ENCODE measurements at regions not wholly inside any gene's neighbourhood (a gene's known extent, or its start where the extent isn't known, plus 50 kb on each side); places are given as distances from the start of the nearest gene placed in this dataset.
A peak's percentile ranks its signal among the peaks of the same experiment; 100 is the strongest.
"Not testable (repeated sequence)": the region's sequence is repeated elsewhere in the genome, so short reads cannot be mapped to it uniquely, and the experiment has no call there.

DNA sequence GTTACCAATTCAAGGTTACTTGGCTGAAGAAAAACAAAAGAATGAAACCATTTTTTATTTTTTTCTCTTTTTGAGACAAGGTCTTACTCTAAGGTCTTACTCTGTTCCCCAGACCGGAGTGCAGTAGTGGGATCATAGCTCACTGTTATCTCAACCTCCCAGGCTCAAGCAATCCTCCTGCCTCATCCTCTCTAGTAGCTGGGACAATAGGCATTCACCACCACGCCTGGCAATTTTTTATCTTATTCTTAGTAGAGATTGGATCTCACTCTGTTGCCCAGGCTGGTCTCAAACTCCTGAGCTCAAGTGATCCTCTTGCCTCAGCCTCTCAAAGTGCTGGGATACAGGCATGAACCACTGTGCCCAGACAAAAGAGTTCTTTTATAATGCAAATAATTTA is 3732.0 kb upstream of the OR11H1 start:
- DNase-seq (ENCODE audit: low spot score), result not testable (repeated sequence)

DNA sequence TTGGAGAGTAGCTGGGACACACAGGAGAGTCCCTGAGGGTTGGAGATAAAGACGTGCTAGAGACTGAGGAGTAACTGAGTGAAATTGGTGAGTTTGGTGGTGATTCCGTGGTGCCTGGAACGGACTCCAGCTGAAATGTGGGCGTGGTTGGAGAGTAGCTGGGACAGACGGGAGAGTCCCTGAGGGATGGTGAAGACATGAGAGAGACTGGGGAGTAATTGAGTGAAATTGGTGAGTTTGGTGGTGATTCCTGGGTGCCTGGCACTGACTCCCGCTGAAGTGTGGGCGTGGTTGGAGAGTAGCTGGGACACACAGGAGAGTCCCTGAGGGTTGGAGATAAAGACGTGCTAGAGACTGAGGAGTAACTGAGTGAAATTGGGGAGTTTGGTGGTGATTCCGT is 3712.5 kb upstream of the OR11H1 start:
- DNase-seq (ENCODE audit: low spot score), result not testable (repeated sequence)

DNA sequence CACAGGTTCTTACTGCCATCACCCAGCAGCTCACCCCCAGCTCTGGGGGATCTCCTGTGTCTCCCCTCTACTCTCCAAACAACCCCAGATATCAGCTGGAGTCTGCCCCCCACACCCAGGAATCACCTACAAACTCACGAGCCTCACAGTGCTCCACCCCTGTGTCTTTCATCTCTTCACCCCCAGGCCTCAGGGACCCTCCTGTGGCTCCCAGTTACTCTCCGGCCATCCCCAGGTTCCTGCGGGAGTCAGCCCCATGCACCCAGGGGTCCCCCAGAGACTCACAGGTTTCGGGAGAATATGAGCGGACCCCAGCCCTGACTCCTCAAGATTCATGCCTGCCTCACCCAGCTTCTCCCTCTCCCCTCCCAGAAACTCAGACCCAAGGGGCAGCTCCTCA is 3709.1 kb upstream of the OR11H1 start:
- not testable (repeated sequence) for DNase-seq (ENCODE audit: low spot score)

DNA sequence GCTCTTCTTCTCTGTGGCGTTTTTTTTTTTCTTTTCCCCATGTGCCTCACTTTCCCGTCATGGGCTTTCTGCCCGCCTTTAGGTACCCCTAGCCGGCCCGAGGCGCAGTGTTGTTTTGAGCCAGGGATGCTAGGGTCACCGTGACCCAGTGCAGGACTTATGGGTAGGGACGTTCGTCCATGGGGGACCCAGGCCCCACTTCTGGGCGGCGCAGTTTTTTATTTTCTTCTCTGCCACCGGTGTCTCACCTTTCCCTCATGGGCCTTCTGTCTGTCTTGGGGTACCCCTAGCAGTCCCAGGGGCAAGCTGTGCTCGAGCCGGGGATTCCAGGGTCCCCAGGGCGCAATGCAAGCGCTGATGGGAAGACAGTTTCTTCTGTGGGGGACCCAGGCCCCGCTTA is 3705.7 kb upstream of the OR11H1 start:
- DNase-seq (ENCODE audit: low spot score), result not testable (repeated sequence)

DNA sequence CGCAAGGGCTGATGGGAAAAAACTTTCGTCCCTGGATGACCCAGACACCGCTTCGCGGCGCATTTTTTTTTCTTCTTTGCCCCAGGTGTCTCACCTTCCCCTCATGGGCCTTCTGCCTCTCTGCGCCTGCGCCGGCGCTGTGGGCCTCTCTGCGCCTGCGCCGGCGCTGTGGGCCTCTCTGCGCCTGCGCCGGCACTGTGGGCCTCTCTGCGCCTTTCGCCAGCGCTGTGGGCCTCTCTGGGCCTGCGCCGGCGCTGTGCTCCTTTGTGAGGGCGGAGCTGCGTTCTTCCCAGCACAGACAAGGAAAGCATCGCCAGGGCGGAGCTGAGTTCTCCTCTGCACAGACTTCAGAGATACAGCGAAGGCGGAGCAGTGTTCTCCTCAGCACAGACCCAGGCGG is 3703.0 kb upstream of the OR11H1 start:
- not testable (repeated sequence) for DNase-seq (ENCODE audit: low spot score)

DNA sequence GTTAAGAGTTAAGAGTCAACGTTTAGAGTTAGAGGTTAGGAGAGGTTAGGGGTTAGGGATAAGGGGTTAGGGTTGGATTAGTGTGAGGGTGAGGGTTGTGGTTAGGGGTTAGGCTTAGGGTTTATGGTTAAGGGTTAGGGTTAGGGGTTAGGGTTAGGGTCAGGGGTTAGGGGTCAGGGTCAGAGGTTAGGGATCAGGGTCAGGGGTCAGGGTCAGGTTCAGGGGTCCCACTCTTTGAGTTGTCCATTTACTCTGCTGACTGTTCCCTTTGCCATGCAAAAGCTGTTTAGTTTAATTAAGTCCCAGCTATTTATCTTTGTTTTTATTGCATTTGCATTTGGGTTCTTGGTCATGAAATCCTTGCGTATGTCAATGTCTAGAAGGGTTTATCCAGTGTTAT is 3702.0 kb upstream of the OR11H1 start:
- not testable (repeated sequence) for DNase-seq (ENCODE audit: low spot score)

DNA sequence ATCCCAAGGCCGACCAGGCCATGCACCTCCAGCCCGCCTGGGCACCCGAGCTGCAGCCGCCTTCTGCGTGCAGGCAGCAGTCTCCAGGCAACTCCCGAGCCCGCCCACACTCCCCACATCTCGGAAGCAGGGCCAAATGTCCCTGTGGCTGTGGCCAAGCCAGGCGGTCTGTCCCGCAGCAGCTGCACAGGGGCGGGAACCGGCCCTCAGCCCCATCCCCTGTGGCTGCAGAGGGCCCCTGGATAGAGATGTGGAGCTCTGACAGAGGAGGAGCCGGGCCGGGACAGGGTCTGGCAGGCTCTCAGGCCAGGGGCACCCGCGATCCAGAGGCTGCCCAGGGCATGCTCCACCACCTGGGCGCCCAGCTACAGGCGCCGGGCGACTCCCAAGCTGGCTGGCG is 3698.6 kb upstream of the OR11H1 start:
- DNase-seq (ENCODE audit: low spot score), result peak; percentile 0
